Neural cell (in vitro differentiated cells): ENCODE measurements at regions not wholly inside any gene's neighbourhood (a gene's known extent, or its start where the extent isn't known, plus 50 kb on each side); places are given as distances from the start of the nearest gene placed in this dataset.

Experiments used
- H2AFZ ChIP-seq: fragments of 200-600, 300-800 bp; sonication (generic), shearing (Covaris generic); 2 replicates; pipeline ENCODE4 v1.6.0; 2014; ENCODE audit warnings: low read depth, mild to moderate bottlenecking, antibody characterized with exemption, low read length, moderate library complexity
- H3F3A ChIP-seq: fragments of 200-600 bp; shearing (Covaris generic); 2 replicates; pipeline ENCODE4 v1.6.1; 2016; ENCODE audit warnings: mild to moderate bottlenecking, moderate library complexity, mixed read lengths, antibody characterized with exemption, low read length; ENCODE audit not compliant: insufficient read depth, poor library complexity, severe bottlenecking
- H3K27ac ChIP-seq: fragments of 200-600, 300-800 bp; sonication (generic), shearing (Covaris generic); 2 replicates; pipeline ENCODE4 v1.5.1; 2014; ENCODE audit warnings: mild to moderate bottlenecking, low read length, moderate library complexity
- H3K27me3 ChIP-seq: fragments of 300-800, 200-600 bp; sonication (generic), shearing (Covaris generic); 2 replicates; pipeline ENCODE4 v1.6.0; 2014; ENCODE audit warnings: mild to moderate bottlenecking, low read depth, low read length, moderate library complexity; ENCODE audit not compliant: insufficient read depth
- H3K36me3 ChIP-seq: fragments of 300-800, 200-600 bp; sonication (generic), shearing (Covaris generic); 2 replicates; pipeline ENCODE4 v1.5.1; 2014; ENCODE audit warnings: mild to moderate bottlenecking, antibody characterized with exemption, low read length, moderate library complexity; ENCODE audit not compliant: insufficient read depth
- H3K4me2 ChIP-seq: fragments of 300-800, 200-600 bp; sonication (generic), shearing (Covaris generic); 2 replicates; pipeline ENCODE4 v1.6.0; 2014; ENCODE audit warnings: mild to moderate bottlenecking, low read length
- H3K4me3 ChIP-seq: fragments of 300-800, 200-600 bp; sonication (generic), shearing (Covaris generic); 2 replicates; pipeline ENCODE4 v1.5.1; 2014; ENCODE audit warnings: mild to moderate bottlenecking, low read length, moderate library complexity
- H3K79me2 ChIP-seq: fragments of 200-600 bp; shearing (Covaris generic); replicated peaks from 2 replicates; pipeline ENCODE4 v1.6.0; 2014; ENCODE audit warnings: mild to moderate bottlenecking, low read length, moderate library complexity; ENCODE audit not compliant: insufficient read depth
- H3K9ac ChIP-seq: fragments of 300-800, 200-600 bp; sonication (generic), shearing (Covaris generic); 2 replicates; pipeline ENCODE4 v1.6.1; 2016; ENCODE audit warnings: mild to moderate bottlenecking, low read length, mixed read lengths
- H3K9me2 ChIP-seq: fragments of 200-600 bp; shearing (Covaris generic); 2 replicates; pipeline ENCODE4 v1.6.1; 2016; ENCODE audit warnings: mild to moderate bottlenecking, low read length, mixed read lengths; ENCODE audit not compliant: insufficient read depth
- H3K9me3 ChIP-seq: fragments of 200-600, 300-800 bp; sonication (generic), shearing (Covaris generic); 2 replicates; pipeline ENCODE4 v1.6.1; 2016; ENCODE audit warnings: mild to moderate bottlenecking, mixed run types, low read length, moderate library complexity, mixed read lengths
- H4K20me1 ChIP-seq: fragments of 200-600 bp; shearing (Covaris generic); 2 replicates; pipeline ENCODE4 v1.6.1; 2016; ENCODE audit warnings: mild to moderate bottlenecking, mixed run types; ENCODE audit not compliant: insufficient read depth
- EP300 ChIP-seq: fragments of 450-650 bp; conservative IDR thresholded peaks from 2 replicates; pipeline ENCODE4 v1.6.1; 2014; ENCODE audit warnings: antibody characterized with exemption, mild to moderate bottlenecking, moderate library complexity; ENCODE audit not compliant: poor library complexity, severe bottlenecking
- EZH2 ChIP-seq: fragments of 200-600, 300-800 bp; shearing (Covaris generic), sonication (generic); IDR thresholded peaks from 2 replicates; pipeline ENCODE4 v1.6.1; 2014; ENCODE audit warnings: antibody characterized with exemption, low read length, borderline replicate concordance, mild to moderate bottlenecking; ENCODE audit not compliant: insufficient read depth, poor library complexity, severe bottlenecking
- MXI1 ChIP-seq: fragments of 450-650 bp; conservative IDR thresholded peaks from 2 replicates; pipeline ENCODE4 v1.6.1; 2014; ENCODE audit warnings: antibody characterized with exemption, mild to moderate bottlenecking; ENCODE audit not compliant: poor library complexity, severe bottlenecking
- POLR2AphosphoS5 ChIP-seq: IDR thresholded peaks from 2 replicates; pipeline ENCODE4 v1.6.1; 2012
- RAD21 ChIP-seq: fragments of 450-650 bp; conservative IDR thresholded peaks from 2 replicates; pipeline ENCODE4 v1.6.1; 2014; ENCODE audit warnings: antibody characterized with exemption, mild to moderate bottlenecking, moderate library complexity
- SMC3 ChIP-seq: fragments of 450-650 bp; conservative IDR thresholded peaks from 2 replicates; pipeline ENCODE4 v1.6.1; 2014; ENCODE audit warnings: antibody characterized with exemption, mild to moderate bottlenecking, moderate library complexity; ENCODE audit not compliant: poor library complexity
- TAF1 ChIP-seq: IDR thresholded peaks from 2 replicates; pipeline ENCODE4 v1.6.1; 2012; ENCODE audit warnings: low read depth
- TF ChIP-seq, protein P1 (sequence below): fragments of 450-650 bp; IDR thresholded peaks from 2 replicates; pipeline ENCODE4 v1.5.1; 2014; ENCODE audit warnings: antibody characterized with exemption, mild to moderate bottlenecking, moderate library complexity; ENCODE audit not compliant: poor library complexity, severe bottlenecking
- TF ChIP-seq, protein P2 (sequence below): IDR thresholded peaks from 2 replicates; pipeline ENCODE4 v1.6.1; 2012; ENCODE audit warnings: borderline replicate concordance

DNA sequence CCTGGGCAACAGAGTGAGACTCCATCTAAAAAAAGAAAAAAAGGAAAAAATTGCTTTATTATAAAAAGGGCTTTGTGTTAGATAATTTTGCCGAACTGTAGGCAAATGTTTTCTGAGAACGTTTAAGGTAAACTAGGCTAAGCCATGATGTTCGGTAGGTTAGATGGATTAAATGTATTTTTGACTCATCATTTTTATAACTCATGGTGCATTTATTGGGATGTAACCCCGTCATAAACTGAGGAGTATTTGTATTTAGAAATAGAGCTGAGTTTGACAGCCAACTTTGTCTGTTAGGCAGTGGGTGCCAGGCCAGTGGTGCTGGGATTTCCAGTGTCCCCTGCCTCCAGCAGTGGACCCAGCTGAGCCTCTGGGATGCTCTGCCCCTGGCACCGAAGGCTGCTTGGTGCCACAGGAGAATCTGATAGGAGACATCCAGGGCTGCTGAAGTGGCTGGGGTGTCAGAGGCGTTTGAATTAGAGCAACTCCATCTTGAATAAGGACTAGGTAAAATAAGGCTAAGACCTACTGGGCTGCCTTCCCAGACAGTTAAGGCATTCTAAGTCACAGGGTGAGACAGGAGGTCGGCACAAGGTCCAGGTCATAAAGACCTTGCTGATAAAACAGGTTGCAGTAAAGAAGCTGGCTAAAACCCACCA, 114.9 kb upstream of the EEPD1 start:
- Histone ChIP-seq H3K79me2 (no peaks in the 10 kb centered on the region), H4K20me1 (no peaks in the 10 kb centered on the region), H3K9me2 (no peaks in the 10 kb centered on the region), H3K36me3 (no peaks in the 10 kb centered on the region), H3K4me3 (no peak overlapping the region), H3F3A (no peaks in the 10 kb centered on the region), H3K27ac (peak overlapping the region; percentile 20), H3K9ac (no peak overlapping the region), H2AFZ (no peak overlapping the region), H3K27me3 (no peaks in the 10 kb centered on the region), H3K4me2 (no peak overlapping the region), H3K9me3 (no peaks in the 10 kb centered on the region)
- TF ChIP-seq, protein P1, sequence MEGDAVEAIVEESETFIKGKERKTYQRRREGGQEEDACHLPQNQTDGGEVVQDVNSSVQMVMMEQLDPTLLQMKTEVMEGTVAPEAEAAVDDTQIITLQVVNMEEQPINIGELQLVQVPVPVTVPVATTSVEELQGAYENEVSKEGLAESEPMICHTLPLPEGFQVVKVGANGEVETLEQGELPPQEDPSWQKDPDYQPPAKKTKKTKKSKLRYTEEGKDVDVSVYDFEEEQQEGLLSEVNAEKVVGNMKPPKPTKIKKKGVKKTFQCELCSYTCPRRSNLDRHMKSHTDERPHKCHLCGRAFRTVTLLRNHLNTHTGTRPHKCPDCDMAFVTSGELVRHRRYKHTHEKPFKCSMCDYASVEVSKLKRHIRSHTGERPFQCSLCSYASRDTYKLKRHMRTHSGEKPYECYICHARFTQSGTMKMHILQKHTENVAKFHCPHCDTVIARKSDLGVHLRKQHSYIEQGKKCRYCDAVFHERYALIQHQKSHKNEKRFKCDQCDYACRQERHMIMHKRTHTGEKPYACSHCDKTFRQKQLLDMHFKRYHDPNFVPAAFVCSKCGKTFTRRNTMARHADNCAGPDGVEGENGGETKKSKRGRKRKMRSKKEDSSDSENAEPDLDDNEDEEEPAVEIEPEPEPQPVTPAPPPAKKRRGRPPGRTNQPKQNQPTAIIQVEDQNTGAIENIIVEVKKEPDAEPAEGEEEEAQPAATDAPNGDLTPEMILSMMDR = no peak
- TF ChIP-seq RAD21 (no peak), MXI1 (no peak), SMC3 (no peak), EP300 (no peak), TAF1 (no peak), EZH2 (no peak), POLR2AphosphoS5 (no peak)
- TF ChIP-seq, protein P2, sequence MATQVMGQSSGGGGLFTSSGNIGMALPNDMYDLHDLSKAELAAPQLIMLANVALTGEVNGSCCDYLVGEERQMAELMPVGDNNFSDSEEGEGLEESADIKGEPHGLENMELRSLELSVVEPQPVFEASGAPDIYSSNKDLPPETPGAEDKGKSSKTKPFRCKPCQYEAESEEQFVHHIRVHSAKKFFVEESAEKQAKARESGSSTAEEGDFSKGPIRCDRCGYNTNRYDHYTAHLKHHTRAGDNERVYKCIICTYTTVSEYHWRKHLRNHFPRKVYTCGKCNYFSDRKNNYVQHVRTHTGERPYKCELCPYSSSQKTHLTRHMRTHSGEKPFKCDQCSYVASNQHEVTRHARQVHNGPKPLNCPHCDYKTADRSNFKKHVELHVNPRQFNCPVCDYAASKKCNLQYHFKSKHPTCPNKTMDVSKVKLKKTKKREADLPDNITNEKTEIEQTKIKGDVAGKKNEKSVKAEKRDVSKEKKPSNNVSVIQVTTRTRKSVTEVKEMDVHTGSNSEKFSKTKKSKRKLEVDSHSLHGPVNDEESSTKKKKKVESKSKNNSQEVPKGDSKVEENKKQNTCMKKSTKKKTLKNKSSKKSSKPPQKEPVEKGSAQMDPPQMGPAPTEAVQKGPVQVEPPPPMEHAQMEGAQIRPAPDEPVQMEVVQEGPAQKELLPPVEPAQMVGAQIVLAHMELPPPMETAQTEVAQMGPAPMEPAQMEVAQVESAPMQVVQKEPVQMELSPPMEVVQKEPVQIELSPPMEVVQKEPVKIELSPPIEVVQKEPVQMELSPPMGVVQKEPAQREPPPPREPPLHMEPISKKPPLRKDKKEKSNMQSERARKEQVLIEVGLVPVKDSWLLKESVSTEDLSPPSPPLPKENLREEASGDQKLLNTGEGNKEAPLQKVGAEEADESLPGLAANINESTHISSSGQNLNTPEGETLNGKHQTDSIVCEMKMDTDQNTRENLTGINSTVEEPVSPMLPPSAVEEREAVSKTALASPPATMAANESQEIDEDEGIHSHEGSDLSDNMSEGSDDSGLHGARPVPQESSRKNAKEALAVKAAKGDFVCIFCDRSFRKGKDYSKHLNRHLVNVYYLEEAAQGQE = no peak

DNA sequence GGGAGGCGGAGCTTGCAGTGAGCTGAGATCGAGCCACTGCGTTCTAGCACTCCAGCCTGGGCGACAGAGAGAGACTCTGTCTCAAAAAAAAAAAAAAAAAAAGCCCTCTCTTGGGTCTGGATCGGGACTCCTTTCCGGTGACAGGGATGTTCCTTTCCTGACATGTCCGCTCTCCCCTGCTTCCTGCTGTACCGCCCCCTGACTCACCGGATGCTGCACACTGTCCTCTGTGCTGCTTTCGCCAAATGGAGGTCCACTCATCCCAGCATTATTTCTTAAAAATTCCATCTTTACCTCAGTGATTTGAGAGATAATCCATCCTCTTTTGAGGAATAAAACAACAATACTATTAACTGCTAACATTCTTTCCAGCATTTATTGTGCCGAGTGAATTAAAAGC, 113.8 kb upstream of the EEPD1 start:
- no peaks in the 10 kb centered on the region for H3K9me2 ChIP-seq
- no peaks in the 10 kb centered on the region for H3F3A ChIP-seq
- no peaks in the 10 kb centered on the region for H3K36me3 ChIP-seq
- H3K9me3 ChIP-seq = no peaks in the 10 kb centered on the region
- no peak overlapping the region for H3K4me3 ChIP-seq
- no peak overlapping the region for H3K27ac ChIP-seq
- no peak overlapping the region for H2AFZ ChIP-seq
- TF ChIP-seq MXI1 (no peak), POLR2AphosphoS5 (no peak), RAD21 (no peak), EP300 (no peak)
- TF ChIP-seq, protein P2 = no peak
- TF ChIP-seq, protein P1 = no peak
- no peaks in the 10 kb centered on the region for H4K20me1 ChIP-seq
- H3K4me2 ChIP-seq = no peak overlapping the region
- no peak overlapping the region for H3K9ac ChIP-seq
- no peaks in the 10 kb centered on the region for H3K79me2 ChIP-seq
- no peaks in the 10 kb centered on the region for H3K27me3 ChIP-seq
